ENCODE measurements at regions not wholly inside any gene's neighbourhood (a gene's known extent, or its start where the extent isn't known, plus 50 kb on each side); places are given as distances from the start of the nearest gene placed in this dataset.

DNA sequence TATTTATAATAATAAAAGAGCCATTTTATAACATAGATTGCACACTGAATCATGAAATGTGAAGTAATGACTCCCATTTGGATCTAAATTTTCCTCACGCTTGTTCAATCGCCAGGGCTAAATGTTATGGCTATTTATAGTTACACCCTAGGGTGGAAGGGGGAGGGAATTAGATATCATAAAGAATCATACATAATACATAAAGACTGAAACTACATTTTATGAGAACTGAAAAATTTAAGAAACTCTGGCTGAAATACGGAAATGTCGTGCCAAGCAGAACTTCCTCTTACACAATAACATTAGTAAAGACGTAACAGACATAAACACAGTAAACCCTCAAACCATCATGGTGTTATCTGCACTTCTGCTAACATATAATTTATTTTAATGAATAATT, 327.5 kb upstream of the PHF14 start:
- no peak for TF ChIP-seq CTCF (optimal IDR thresholded peaks at IDR 0.05 in 1 of 3, IDR thresholded peaks at IDR 0.05 in 1 of 3, conservative IDR thresholded peaks at IDR 0.05 in 1 of 3; ENCODE audit: extremely low read depth in 1 of 3, insufficient read depth in 2 of 3, low read length in 3 of 3)
- no peak for TF ChIP-seq EZH2 (IDR thresholded peaks at IDR 0.05; ENCODE audit: low read length)

All from keratinocyte (primary cell).